K562 (cell line): ENCODE measurements at regions not wholly inside any gene's neighbourhood (a gene's known extent, or its start where the extent isn't known, plus 50 kb on each side); places are given as distances from the start of the nearest gene placed in this dataset.

Experiments used
- NR2C1 ChIP-seq, 2 experiments: fragments of 450-650 bp; IDR thresholded peaks; 2 replicates each; pipeline ENCODE4 v1.6.1; 2017; ENCODE audit warnings: mild to moderate bottlenecking in 2 of 2, antibody characterized with exemption in 1 of 2, inconsistent platforms in 1 of 2, missing compliant biosample characterization in 1 of 2, missing genetic modification characterization in 1 of 2
- SAFB2 ChIP-seq: fragments of 200-400 bp; formaldehyde crosslinking; IDR thresholded peaks from 2 replicates; pipeline ENCODE4 v1.6.1; 2018; ENCODE audit warnings: borderline replicate concordance, low read length, low read depth, moderate library complexity; ENCODE audit not compliant: severe bottlenecking
- TF ChIP-seq, protein P1 (sequence below): fragments of 450-650 bp; IDR thresholded peaks from 2 replicates; pipeline ENCODE4 v1.6.1; 2018; ENCODE audit not compliant: partially characterized antibody
- TF ChIP-seq, protein P2 (sequence below), 3 experiments: IDR thresholded peaks in 2 of 3; conservative IDR thresholded peaks in 1 of 3; 2 replicates each; pipeline ENCODE4 v1.5.1; 2011 to 2012; ENCODE audit warnings: low read length in 3 of 3, mild to moderate bottlenecking in 3 of 3, control low read depth in 2 of 3, improper control_type of control experiment in 1 of 3, inconsistent platforms in 1 of 3, low read depth in 1 of 3, mixed read lengths in 1 of 3, moderate library complexity in 1 of 3; ENCODE audit not compliant: insufficient read depth in 2 of 3

DNA sequence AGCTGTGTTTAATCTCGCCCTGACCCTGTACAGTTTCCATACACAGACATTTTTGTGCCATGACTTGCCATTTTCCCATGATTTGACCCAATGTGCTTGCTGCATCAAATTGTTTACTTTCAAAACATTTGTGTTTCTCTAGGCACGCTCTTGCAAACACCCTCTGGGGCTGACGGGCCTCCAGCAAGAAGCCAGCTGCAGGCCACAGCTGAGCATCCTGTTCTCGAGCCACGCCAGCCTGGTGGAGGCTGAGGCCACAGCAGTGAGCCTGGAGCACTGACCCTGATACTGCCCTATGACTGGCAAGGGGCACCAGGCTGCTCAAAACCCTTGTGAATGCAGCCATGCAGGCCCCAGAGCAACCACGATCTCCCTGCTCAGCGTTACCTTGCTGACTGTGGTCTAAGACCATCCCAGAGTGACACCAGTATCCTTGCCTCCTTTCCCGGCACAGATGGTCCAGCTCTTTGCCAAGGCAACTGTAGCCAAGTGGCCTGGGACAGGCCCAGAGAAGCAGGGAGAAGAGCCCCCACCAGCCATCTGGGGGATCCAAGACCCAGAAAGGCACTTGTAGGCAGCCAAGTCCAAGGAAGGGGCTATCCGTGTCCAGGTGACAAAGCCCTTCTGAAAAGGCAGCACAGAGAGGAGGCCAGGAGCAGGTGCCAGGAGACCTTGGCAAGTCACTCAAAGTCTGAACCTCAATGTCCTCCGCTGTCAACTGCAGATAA is 78.5 kb downstream of the OAT start:
- TF ChIP-seq, protein P1, sequence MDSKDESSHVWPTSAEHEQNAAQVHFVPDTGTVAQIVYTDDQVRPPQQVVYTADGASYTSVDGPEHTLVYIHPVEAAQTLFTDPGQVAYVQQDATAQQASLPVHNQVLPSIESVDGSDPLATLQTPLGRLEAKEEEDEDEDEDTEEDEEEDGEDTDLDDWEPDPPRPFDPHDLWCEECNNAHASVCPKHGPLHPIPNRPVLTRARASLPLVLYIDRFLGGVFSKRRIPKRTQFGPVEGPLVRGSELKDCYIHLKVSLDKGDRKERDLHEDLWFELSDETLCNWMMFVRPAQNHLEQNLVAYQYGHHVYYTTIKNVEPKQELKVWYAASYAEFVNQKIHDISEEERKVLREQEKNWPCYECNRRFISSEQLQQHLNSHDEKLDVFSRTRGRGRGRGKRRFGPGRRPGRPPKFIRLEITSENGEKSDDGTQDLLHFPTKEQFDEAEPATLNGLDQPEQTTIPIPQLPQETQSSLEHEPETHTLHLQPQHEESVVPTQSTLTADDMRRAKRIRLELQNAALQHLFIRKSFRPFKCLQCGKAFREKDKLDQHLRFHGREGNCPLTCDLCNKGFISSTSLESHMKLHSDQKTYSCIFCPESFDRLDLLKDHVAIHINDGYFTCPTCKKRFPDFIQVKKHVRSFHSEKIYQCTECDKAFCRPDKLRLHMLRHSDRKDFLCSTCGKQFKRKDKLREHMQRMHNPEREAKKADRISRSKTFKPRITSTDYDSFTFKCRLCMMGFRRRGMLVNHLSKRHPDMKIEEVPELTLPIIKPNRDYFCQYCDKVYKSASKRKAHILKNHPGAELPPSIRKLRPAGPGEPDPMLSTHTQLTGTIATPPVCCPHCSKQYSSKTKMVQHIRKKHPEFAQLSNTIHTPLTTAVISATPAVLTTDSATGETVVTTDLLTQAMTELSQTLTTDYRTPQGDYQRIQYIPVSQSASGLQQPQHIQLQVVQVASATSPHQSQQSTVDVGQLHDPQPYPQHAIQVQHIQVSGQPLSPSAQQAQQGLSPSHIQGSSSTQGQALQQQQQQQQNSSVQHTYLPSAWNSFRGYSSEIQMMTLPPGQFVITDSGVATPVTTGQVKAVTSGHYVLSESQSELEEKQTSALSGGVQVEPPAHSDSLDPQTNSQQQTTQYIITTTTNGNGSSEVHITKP: no peak
- TF ChIP-seq NR2C1 (IDR thresholded peaks at IDR 0.05): no peak
- TF ChIP-seq NR2C1 (tag; IDR thresholded peaks at IDR 0.05): no peak
- no peak for TF ChIP-seq SAFB2
- TF ChIP-seq, protein P2, sequence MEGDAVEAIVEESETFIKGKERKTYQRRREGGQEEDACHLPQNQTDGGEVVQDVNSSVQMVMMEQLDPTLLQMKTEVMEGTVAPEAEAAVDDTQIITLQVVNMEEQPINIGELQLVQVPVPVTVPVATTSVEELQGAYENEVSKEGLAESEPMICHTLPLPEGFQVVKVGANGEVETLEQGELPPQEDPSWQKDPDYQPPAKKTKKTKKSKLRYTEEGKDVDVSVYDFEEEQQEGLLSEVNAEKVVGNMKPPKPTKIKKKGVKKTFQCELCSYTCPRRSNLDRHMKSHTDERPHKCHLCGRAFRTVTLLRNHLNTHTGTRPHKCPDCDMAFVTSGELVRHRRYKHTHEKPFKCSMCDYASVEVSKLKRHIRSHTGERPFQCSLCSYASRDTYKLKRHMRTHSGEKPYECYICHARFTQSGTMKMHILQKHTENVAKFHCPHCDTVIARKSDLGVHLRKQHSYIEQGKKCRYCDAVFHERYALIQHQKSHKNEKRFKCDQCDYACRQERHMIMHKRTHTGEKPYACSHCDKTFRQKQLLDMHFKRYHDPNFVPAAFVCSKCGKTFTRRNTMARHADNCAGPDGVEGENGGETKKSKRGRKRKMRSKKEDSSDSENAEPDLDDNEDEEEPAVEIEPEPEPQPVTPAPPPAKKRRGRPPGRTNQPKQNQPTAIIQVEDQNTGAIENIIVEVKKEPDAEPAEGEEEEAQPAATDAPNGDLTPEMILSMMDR (IDR thresholded peaks at IDR 0.05 in 2 of 3, conservative IDR thresholded peaks at IDR 0.05 in 1 of 3; ENCODE audit: insufficient read depth in 2 of 3, low read depth in 1 of 3, low read length in 3 of 3): no peak
